ENCODE measurements at regions not wholly inside any gene's neighbourhood (a gene's known extent, or its start where the extent isn't known, plus 50 kb on each side); places are given as distances from the start of the nearest gene placed in this dataset.

DNA sequence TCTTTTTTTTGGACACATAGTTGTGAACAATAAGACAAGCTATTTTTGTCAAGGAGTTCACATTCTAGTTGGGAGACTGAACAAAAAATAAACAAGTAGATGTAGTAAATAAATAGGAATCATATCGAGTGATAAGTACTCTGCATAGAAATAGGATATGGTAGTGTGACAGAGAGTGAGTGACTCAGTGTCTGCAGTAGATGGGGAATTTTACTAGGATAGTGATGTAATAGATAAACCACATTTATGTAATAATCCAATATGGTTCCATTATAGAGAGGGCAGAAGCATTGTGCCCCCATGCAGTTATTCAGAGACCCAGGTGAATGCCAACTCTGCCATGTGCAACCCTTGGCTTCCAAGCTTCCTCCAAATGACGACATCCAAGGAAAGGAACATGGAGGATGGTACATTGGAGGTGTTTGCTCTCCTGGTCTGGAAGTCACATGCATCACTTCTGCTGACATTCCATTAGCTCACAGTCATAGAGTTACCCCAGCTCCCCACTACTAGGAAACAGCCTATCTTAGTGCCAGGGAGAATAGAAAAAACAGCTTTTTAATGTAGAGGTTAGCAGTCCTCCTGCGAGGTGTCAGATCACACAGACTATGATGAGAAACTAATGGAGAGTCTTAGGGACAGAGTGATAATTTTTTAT is 595.4 kb downstream of the NYAP2 start:
- Mint-ChIP-seq H3K4me1 (no peaks in the 10 kb centered on the region), H3K27me3 (ENCODE audit: low read depth) (no peaks in the 10 kb centered on the region), H3K9me3 (no peaks in the 10 kb centered on the region), H3K4me3 (no peak overlapping the region), H3K36me3 (ENCODE audit: insufficient read depth in 1 of 3, low read depth in 3 of 3) (no peaks in the 10 kb centered on the region), H3K27ac (no peak overlapping the region)
- no peaks in the 10 kb centered on the region for H3K79me1 ChIP-seq (ENCODE audit: insufficient read depth, low read depth, low read length, poor library complexity, severe bottlenecking)
- H2AFZ ChIP-seq (ENCODE audit: low read length): no peak overlapping the region
- no peak overlapping the region for H4K91ac ChIP-seq (ENCODE audit: insufficient read length, low read depth, low read length)
- WGBS (ENCODE audit: extremely low coverage, insufficient read length, low lambda C conversion rate): no CpG with 5 or more reads among the region's 3 CpGs
- H2BK5ac ChIP-seq (ENCODE audit: insufficient read length, low read length): no peak overlapping the region
- H3T11ph ChIP-seq (ENCODE audit: low read length): no peak overlapping the region
- DNase-seq: no peak
- H3K79me2 ChIP-seq (ENCODE audit: insufficient read depth, low read length): no peaks in the 10 kb centered on the region
- no peak overlapping the region for H4K5ac ChIP-seq (ENCODE audit: insufficient read length, low read depth, low read length)
- no peaks in the 10 kb centered on the region for H3K23me2 ChIP-seq (ENCODE audit: insufficient read length, low read depth, low read length, poor library complexity, severe bottlenecking)
- no peak overlapping the region for H3K56ac ChIP-seq (ENCODE audit: insufficient read length, low read depth, low read length)
- no peak overlapping the region for H3K4me2 ChIP-seq (ENCODE audit: insufficient read depth, insufficient read length, low read length)
- H2BK120ac ChIP-seq (ENCODE audit: low read depth, low read length, poor library complexity, severe bottlenecking): no peak overlapping the region
- no peak overlapping the region for H2BK15ac ChIP-seq (ENCODE audit: low read depth, low read length)
- no peak overlapping the region for H3K14ac ChIP-seq (ENCODE audit: insufficient read depth, low read length)
- H4K8ac ChIP-seq (replicated peaks; ENCODE audit: insufficient read length, low read depth, low read length): no peak overlapping the region
- H3K9me3 ChIP-seq (ENCODE audit: control insufficient read depth, low read depth, low read length): no peaks in the 10 kb centered on the region
- H3K27ac ChIP-seq (ENCODE audit: insufficient read length, low read depth, low read length): no peak overlapping the region
- H3K27me3 ChIP-seq (ENCODE audit: insufficient read depth, low read length): no peaks in the 10 kb centered on the region
- H3K4me1 ChIP-seq (ENCODE audit: insufficient read depth, low read length): no peaks in the 10 kb centered on the region
- no peak overlapping the region for H3K23ac ChIP-seq (ENCODE audit: insufficient read length, low read depth, low read length)
- no peak overlapping the region for H3K9ac ChIP-seq (ENCODE audit: extremely low read depth, insufficient read length, low read length)
- no peaks in the 10 kb centered on the region for H4K20me1 ChIP-seq (ENCODE audit: control insufficient read depth, insufficient read depth, insufficient read length)
- H2AK5ac ChIP-seq (ENCODE audit: insufficient read length, low read length): no peak overlapping the region
- TF ChIP-seq, protein P1, sequence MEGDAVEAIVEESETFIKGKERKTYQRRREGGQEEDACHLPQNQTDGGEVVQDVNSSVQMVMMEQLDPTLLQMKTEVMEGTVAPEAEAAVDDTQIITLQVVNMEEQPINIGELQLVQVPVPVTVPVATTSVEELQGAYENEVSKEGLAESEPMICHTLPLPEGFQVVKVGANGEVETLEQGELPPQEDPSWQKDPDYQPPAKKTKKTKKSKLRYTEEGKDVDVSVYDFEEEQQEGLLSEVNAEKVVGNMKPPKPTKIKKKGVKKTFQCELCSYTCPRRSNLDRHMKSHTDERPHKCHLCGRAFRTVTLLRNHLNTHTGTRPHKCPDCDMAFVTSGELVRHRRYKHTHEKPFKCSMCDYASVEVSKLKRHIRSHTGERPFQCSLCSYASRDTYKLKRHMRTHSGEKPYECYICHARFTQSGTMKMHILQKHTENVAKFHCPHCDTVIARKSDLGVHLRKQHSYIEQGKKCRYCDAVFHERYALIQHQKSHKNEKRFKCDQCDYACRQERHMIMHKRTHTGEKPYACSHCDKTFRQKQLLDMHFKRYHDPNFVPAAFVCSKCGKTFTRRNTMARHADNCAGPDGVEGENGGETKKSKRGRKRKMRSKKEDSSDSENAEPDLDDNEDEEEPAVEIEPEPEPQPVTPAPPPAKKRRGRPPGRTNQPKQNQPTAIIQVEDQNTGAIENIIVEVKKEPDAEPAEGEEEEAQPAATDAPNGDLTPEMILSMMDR (conservative IDR thresholded peaks at IDR 0.05): no peak
- no peak overlapping the region for H2BK20ac ChIP-seq (ENCODE audit: low read depth, low read length, poor library complexity, severe bottlenecking)
- H3K4ac ChIP-seq (ENCODE audit: low read depth, low read length): no peak overlapping the region
- H2BK12ac ChIP-seq (ENCODE audit: insufficient read length, low read depth, low read length): no peak overlapping the region
- no peak overlapping the region for H3K18ac ChIP-seq (ENCODE audit: insufficient read length, low read depth, low read length)

Measured in H9 (cell line).